T1000 (cell line): ENCODE measurements at regions not wholly inside any gene's neighbourhood (a gene's known extent, or its start where the extent isn't known, plus 50 kb on each side); places are given as distances from the start of the nearest gene placed in this dataset.
"Not testable (repeated sequence)": the region's sequence is repeated elsewhere in the genome, so short reads cannot be mapped to it uniquely, and the experiment has no call there.

Experiments used
- DNase-seq: peaks from one replicate; lab custom pipeline; 2025; ENCODE audit warnings: mixed read lengths; lab: John Stamatoyannopoulos, UW

DNA sequence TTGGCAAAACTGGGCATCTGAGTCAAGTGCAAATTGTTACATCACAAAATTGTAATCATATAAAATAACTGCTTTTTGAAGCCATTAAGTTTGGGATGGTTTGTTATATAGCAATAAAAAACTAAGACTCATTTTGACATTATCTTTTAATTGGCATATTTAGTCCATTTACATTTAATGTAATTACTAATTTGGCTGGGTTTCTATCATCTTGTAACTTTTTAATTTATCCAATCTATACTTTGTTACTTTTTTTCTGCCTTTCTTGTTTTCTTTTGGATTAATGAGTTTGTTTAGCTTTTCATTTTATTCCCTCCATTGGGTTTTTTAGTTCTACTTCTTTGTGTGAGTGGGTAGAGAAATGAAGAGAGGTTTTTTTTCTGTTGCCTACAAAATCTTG is 76.3 kb downstream of the DRAM2 start:
- DNase-seq: no peak

DNA sequence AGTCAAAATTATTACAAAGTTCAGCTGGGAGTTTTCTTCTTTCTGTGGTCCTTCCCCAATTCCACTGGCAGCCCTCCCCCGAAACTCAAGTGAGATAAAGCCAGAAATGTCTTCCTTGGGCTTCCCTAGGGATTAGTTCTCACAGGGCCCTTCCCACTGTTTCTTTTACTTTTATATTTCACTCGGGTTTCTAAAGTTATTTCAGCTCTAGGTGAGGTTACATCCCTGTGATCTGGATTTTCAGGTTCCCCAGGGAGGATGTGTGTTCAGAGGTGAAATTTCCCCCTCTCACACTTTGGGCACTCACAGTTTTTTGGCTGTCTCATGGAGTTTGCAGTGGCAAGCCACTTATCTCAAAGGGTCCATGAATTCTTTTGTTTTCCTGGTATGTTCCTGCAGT is 77.3 kb downstream of the DRAM2 start:
- DNase-seq: no peak

DNA sequence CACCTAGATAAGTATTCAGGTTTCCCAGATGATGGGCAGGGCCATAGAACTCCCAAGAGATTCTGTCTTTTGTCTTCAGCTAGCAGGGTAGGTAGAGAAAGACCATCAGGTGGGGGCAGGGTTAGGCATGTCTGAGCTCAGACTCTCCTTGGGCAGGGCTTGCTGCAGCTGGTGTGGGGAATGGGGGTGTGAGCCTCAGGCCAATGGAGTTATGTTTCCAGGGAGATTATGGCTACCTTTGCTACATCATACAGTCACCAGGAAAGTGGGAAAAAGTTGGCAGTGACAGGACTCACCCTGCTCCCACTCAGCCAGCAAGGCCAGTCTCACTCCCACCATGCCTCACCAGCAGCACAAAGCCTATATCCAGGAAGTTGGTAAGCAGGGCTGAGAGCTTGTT is 77.8 kb downstream of the DRAM2 start:
- DNase-seq: no peak

DNA sequence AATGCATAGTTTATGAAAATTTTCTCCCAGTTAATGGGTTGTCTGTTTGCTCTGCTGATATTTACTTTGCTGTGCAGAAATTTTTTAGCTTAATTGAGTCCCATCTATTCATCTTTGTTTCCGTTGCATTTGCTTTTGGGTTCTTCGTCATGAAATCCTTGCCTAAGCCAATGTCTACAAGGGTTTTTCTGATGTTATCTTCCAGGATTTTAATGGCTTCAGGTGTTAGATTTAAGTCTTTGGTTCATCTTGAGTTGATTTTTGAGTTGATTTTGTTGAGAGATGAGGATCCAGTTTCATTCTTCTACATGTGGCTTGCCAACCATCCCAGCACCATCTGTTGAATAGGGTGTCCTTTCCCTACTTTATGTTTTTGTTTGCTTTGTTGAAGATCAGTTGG is 85.2 kb downstream of the DRAM2 start:
- no peak for DNase-seq

DNA sequence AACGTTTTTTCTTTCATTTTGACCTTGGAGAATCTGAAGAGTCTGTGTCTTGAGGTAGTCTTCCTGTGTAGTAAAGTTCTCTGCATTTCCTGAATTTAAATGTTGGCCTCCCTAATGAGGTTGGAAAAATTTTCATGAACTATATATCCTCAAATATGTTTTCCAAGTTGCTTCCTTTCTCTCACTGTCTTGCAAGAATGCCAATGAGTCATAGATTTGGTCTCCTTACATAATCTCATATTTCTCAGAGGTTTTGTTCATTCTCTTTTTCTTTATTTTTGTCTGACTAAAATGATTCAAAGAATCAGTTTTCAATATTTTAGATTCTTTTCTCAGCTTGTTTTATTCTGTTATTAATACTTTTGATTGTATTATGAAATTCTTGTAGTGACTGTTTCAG is 87.6 kb downstream of the DRAM2 start:
- no peak for DNase-seq

DNA sequence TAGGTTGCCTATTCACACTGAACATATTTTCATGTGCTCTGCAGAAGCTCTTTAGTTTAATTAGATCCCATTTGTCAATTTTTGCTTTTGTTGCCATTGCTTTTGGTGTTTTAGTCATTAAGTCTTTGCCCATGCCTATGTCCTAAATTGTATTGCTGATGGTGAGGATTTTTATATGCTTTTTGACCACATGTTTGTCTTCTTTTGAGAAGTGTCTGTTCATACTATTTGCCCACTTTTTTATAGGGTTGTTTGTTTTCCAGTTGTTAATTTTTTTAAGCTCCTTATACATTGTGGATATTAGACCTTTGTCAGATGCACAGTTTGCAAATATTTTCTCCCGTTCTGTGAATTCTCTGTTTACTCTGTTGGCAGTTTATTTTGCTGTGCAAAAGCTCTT is 84.5 kb upstream of the LRIF1 start:
- not testable (repeated sequence) for DNase-seq

DNA sequence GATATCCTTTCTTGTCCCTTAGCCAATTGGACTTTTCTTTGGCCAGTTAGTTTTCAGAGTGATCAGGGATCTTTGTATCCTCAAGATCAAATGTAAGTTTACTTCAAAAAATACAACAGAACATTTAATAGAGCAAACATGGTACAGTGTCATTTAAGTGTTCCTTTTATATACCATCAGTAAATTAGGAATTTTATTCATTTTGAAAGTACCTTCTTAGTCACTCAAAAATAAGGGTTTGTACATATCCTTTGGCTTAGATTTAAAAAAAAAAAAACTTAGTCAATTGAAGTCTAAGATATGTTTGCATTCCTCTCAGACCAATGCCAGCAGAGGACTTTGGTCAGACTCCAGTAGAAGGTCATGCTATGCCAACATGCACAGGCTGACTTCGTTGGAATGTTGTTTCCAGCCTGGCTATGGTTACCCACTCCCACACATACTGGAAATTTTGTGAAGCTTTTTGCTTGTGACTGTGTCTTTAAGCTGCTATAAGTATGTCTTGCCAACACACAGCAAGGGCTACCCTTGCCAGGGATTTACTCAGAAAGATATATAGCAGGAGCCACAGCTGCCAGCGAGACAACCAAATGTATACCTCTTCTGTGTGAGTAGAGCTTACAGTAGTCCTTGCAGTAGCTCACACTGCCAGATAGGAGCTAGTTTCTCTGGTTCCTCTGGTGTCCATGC is 81.5 kb upstream of the LRIF1 start:
- no peak for DNase-seq

DNA sequence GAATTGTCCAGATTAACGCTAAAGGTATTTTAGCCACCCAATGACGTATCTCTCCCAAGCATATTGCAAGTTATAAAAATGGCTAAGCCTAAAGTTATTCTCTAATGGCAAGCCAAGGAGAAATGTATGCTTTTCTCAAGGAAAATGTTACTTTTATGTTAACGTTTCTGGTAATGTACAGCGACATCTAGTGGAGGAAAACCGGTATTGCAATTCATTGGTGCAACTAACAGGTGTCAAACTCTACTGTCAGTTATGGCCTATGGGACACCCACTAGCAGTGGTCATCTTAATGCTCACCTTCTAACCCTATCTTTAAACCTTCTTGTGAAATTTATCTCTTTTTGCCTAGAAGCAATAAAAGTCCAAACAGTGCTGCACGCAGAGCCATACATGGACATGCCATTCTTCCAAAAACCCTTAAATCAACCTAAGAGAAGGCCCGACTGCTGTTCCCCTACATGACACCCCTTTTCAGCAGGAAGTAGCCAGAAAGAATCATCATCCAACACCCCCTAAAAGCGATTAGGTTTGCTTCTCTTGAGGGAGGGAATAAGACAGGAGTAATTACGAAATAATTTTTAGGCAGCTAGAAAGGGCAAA is 68.7 kb upstream of the LRIF1 start:
- no peak for DNase-seq

DNA sequence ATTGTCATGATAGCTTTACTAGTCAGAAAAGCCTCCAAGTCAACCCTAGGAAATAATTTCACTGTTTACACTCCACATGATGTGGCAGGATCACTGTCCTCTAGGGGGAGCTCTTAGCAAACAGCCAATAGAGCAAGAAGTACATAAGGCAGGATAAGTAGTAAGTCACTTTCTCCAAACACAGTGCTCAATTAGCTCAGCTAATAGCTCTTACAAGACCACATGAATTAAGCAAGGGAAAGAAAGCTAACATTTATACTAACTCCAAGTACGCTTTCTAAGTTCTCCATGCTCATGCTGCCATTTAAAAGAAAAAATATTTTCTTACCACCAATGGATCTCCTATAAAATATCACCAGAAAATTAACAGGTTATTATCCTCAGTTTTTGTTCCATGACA is 66.9 kb upstream of the LRIF1 start:
- peak; percentile 10 for DNase-seq

DNA sequence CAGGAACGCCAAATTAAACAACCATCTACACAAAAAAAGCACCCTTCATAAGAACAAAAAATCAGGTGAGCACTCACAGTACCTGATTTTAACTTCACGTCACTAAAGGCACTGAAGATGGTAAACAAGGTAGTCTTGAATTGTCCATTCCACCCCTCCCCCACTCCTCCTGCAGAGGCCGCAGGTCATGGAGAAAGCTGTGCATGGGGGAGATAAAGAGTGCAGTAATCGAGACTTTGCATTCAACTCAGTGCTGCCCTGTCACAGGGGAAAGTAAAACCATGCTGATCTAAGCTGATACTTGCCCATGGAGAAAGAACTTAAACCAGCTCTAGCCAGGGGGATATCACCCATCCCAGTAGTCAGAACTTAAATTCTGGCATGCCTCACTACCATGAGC is 61.4 kb upstream of the LRIF1 start:
- DNase-seq: no peak

DNA sequence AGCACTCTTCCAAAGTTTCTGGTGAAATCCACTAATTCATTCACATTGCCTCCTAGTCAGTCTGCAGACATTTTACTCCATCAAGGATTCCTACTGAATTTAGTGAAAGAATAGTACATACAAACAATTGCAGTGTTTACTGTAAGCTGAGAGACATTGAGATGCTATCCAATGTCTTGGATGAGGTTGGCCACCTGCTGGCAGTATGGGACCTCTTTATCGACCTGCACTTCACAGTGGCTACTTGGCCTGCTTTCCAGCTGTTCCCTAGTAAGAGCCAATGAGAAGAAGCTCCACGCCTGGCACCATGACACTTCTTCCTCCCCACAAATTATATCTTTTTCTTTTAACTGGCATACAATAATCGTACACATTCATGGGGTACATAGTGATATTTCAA is 51.5 kb upstream of the LRIF1 start:
- DNase-seq: no peak
